HepG2 (cell line): ENCODE measurements at regions not wholly inside any gene's neighbourhood (a gene's known extent, or its start where the extent isn't known, plus 50 kb on each side); places are given as distances from the start of the nearest gene placed in this dataset.

Experiments
- ATAC-seq: fragments of 200-7000 bp; cut with Tn5 transposase; 3 replicates; pipeline ENCODE4 v1.9.1; 2020; ENCODE audit warnings: mild to moderate bottlenecking, moderate library complexity
- BruUV-seq: library from RNA; stranded (reverse); fragments of 400-500 nt; replicated peaks from 2 replicates; lab custom pipeline; 2021; lab: Mats Ljungman, UMichigan
- CTCF ChIA-PET: fragments of 300-600 bp; formaldehyde crosslinking; extraction: SDS; loops from one replicate; lab custom pipeline; 2021; ENCODE audit warnings: low total read pairs, inconsistent platforms, low intra/inter-chr PET ratio; lab: Yijun Ruan, JAX
- POLR2A ChIA-PET: fragments of 350-600 bp; sonication (Branson Sonifier 250); formaldehyde crosslinking; loops from one replicate; lab custom pipeline; 2020; ENCODE audit warnings: antibody characterized with exemption, inconsistent platforms; lab: Yijun Ruan, JAX
- DNase-seq: peaks from one replicate; pipeline ENCODE4 v3.0.0-alpha.2; 2015; ENCODE audit warnings: low spot score
- FAIRE-seq: peaks from 3 replicates; lab custom pipeline; 2011; peaks lifted over from hg19 to GRCh38; lab: Jason Lieb, UNC
- H2AFZ ChIP-seq: one replicate; pipeline ENCODE4 v1.6.1; 2011; ENCODE audit warnings: low read length, inconsistent platforms
- H3K27ac ChIP-seq: fragments of 300-600 bp; 3 replicates; pipeline ENCODE4 v1.8.0; 2011; ENCODE audit warnings: mixed run types, mild to moderate bottlenecking, mixed read lengths, low read length, inconsistent platforms; ENCODE audit not compliant: insufficient read depth; ENCODE audit errors: extremely low read length
- H3K27me3 ChIP-seq, 2 experiments: fragments of 200-600 bp in 1 of 2; 2 replicates in 1 of 2; 3 replicates in 1 of 2; pipeline versions ENCODE4 v1.6.0 to v1.8.0; 2011; ENCODE audit warnings: low read length in 2 of 2, mild to moderate bottlenecking in 2 of 2, moderate library complexity in 2 of 2, inconsistent platforms in 1 of 2; ENCODE audit not compliant: insufficient read depth in 2 of 2, control insufficient read depth in 1 of 2
- H3K36me3 ChIP-seq, 2 experiments: fragments of 200-600 bp in 1 of 2; replicated peaks in 1 of 2; 2 replicates in 1 of 2; 3 replicates in 1 of 2; pipeline versions ENCODE4 v1.5.1 to v1.8.0; 2011; ENCODE audit warnings: low read length in 2 of 2, inconsistent platforms in 1 of 2; ENCODE audit not compliant: insufficient read depth in 2 of 2, control insufficient read depth in 1 of 2
- H3K4me1 ChIP-seq: 2 replicates; pipeline ENCODE4 v1.5.1; 2012; ENCODE audit warnings: low read length, inconsistent platforms; ENCODE audit not compliant: insufficient read depth
- H3K4me2 ChIP-seq: 2 replicates; pipeline ENCODE4 v1.6.0; 2011; ENCODE audit warnings: low read depth, low read length, inconsistent platforms
- H3K4me3 ChIP-seq, 3 experiments: fragments of 200-600 bp in 1 of 3; sonication (generic), shearing (Covaris generic) in 1 of 3; replicated peaks in 1 of 3; 2 replicates each; pipeline ENCODE4 v1.5.1; 2011 to 2016; ENCODE audit warnings: low read length in 3 of 3, inconsistent platforms in 2 of 3, low read depth in 2 of 3, mild to moderate bottlenecking in 2 of 3, control low read depth in 1 of 3, mixed read lengths in 1 of 3; ENCODE audit not compliant: insufficient read depth in 1 of 3
- H3K79me2 ChIP-seq: one replicate; pipeline ENCODE4 v1.6.1; 2011; ENCODE audit warnings: low read length, inconsistent platforms; ENCODE audit not compliant: insufficient read depth
- H3K9ac ChIP-seq: 2 replicates; pipeline ENCODE4 v1.6.0; 2011; ENCODE audit warnings: mild to moderate bottlenecking, low read depth, low read length, inconsistent platforms; ENCODE audit not compliant: insufficient read depth
- H3K9me3 ChIP-seq: 2 replicates; pipeline ENCODE4 v1.5.1; 2012; ENCODE audit warnings: mild to moderate bottlenecking, low read length
- H4K20me1 ChIP-seq: 2 replicates; pipeline ENCODE4 v1.6.0; 2011; ENCODE audit warnings: inconsistent platforms, mild to moderate bottlenecking, low read length, moderate library complexity; ENCODE audit not compliant: insufficient read depth
- MTA3 ChIP-seq: sonication (generic); formaldehyde crosslinking; IDR thresholded peaks from 2 replicates; pipeline ENCODE4 v1.4.0; 2020; ENCODE audit warnings: missing genetic modification reagents
- NR3C1 ChIP-seq: sonication (generic); formaldehyde crosslinking; IDR thresholded peaks from 2 replicates; pipeline ENCODE4 v1.4.0; 2020; ENCODE audit warnings: missing genetic modification reagents
- RAD51 ChIP-seq: fragments of 450-650 bp; IDR thresholded peaks from 2 replicates; pipeline ENCODE4 v1.6.1; 2016; ENCODE audit warnings: borderline replicate concordance
- YEATS4 ChIP-seq: sonication (generic); formaldehyde crosslinking; IDR thresholded peaks from 2 replicates; pipeline ENCODE4 v1.4.0; 2020; ENCODE audit warnings: missing genetic modification reagents, borderline replicate concordance
- ZBTB8A ChIP-seq: sonication (generic); formaldehyde crosslinking; IDR thresholded peaks from 2 replicates; pipeline ENCODE4 v1.4.0; 2020; ENCODE audit warnings: mild to moderate bottlenecking, low read depth, missing genetic modification reagents, borderline replicate concordance
- ZNF180 ChIP-seq: sonication (generic); formaldehyde crosslinking; IDR thresholded peaks from 2 replicates; pipeline ENCODE4 v1.4.0; 2020; ENCODE audit warnings: low read depth, missing genetic modification reagents, borderline replicate concordance
- ZNF33B ChIP-seq: sonication (generic); formaldehyde crosslinking; IDR thresholded peaks from 2 replicates; pipeline ENCODE4 v1.5.1; 2020; ENCODE audit warnings: mild to moderate bottlenecking, missing genetic modification reagents
- ZNF367 ChIP-seq: sonication (generic); formaldehyde crosslinking; IDR thresholded peaks from 2 replicates; pipeline ENCODE4 v1.4.0; 2020; ENCODE audit warnings: missing genetic modification reagents, borderline replicate concordance
- WGBS: methylation state at CpG from one replicate; pipeline ENCODE4 v1.1.6; 2017; ENCODE audit warnings: low lambda C conversion rate; 5-methylcytosine and 5-hydroxymethylcytosine counted together
- in situ Hi-C: cut with HindIII; loops from 2 replicates; pipeline ENCODE4 v1.10.0; 2017; ENCODE audit warnings: low pct_unique_long_range_greater_than_20kb; ENCODE audit not compliant: extremely low pct_ligation_motif_present
- intact Hi-C: fragments of 100-400 bp; cut with micrococcal nuclease; formaldehyde crosslinking; loops from one replicate; pipeline ENCODE4 v1.10.0; 2022; ENCODE audit not compliant: unreplicated experiment
- TF ChIP-seq, protein P1 (sequence below): sonication (generic); formaldehyde crosslinking; conservative IDR thresholded peaks from 2 replicates; pipeline ENCODE4 v1.4.0; 2020; ENCODE audit warnings: mild to moderate bottlenecking, missing genetic modification reagents, moderate library complexity
- TF ChIP-seq, protein P2 (sequence below): sonication (generic); formaldehyde crosslinking; IDR thresholded peaks from 2 replicates; pipeline ENCODE4 v1.4.0; 2020; ENCODE audit warnings: missing genetic modification reagents, borderline replicate concordance
- TF ChIP-seq, protein P3 (sequence below): IDR thresholded peaks from 2 replicates; pipeline ENCODE4 v1.6.1; 2016; ENCODE audit warnings: missing genetic modification reagents, missing compliant biosample characterization
- TF ChIP-seq, protein P4 (sequence below): sonication (generic); formaldehyde crosslinking; IDR thresholded peaks from 2 replicates; pipeline ENCODE4 v1.5.1; 2020; ENCODE audit warnings: mild to moderate bottlenecking, missing genetic modification reagents, moderate library complexity
- TF ChIP-seq, protein P5 (sequence below): IDR thresholded peaks from 2 replicates; pipeline ENCODE4 v1.6.1; 2016; ENCODE audit warnings: low read depth, control low read depth
- TF ChIP-seq, protein P6 (sequence below): sonication (generic); formaldehyde crosslinking; IDR thresholded peaks from 2 replicates; pipeline ENCODE4 v1.8.1; 2023; ENCODE audit warnings: mild to moderate bottlenecking, missing genetic modification reagents

DNA sequence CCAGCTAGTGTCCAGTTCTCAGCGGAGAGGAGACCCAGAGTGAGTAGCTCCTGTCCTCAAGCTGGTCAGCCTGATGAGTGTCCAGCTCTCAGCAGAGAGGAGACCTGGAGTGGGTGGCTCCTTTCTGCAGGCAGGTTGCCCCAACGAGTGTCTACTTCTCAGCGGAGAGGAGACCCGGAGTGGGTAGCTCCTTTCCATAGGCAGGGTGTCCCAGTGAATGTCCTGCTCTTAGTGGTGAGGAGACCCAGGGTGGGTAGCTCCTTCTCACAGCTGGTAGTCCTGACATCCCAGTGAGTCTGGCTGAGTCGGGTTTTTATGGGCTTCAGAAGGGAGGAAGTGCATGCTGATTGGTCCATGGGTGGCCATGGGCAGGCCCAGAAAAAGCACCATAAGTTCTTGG is 55.7 kb upstream of the NUDT6 start (continued):
- TF ChIP-seq RAD51 (no peak), NR3C1 (CRISPR knock-in tag) (no peak)
- TF ChIP-seq, protein P1, sequence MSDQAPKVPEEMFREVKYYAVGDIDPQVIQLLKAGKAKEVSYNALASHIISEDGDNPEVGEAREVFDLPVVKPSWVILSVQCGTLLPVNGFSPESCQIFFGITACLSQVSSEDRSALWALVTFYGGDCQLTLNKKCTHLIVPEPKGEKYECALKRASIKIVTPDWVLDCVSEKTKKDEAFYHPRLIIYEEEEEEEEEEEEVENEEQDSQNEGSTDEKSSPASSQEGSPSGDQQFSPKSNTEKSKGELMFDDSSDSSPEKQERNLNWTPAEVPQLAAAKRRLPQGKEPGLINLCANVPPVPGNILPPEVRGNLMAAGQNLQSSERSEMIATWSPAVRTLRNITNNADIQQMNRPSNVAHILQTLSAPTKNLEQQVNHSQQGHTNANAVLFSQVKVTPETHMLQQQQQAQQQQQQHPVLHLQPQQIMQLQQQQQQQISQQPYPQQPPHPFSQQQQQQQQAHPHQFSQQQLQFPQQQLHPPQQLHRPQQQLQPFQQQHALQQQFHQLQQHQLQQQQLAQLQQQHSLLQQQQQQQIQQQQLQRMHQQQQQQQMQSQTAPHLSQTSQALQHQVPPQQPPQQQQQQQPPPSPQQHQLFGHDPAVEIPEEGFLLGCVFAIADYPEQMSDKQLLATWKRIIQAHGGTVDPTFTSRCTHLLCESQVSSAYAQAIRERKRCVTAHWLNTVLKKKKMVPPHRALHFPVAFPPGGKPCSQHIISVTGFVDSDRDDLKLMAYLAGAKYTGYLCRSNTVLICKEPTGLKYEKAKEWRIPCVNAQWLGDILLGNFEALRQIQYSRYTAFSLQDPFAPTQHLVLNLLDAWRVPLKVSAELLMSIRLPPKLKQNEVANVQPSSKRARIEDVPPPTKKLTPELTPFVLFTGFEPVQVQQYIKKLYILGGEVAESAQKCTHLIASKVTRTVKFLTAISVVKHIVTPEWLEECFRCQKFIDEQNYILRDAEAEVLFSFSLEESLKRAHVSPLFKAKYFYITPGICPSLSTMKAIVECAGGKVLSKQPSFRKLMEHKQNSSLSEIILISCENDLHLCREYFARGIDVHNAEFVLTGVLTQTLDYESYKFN (CRISPR knock-in tag): no peak
- TF ChIP-seq, protein P2, sequence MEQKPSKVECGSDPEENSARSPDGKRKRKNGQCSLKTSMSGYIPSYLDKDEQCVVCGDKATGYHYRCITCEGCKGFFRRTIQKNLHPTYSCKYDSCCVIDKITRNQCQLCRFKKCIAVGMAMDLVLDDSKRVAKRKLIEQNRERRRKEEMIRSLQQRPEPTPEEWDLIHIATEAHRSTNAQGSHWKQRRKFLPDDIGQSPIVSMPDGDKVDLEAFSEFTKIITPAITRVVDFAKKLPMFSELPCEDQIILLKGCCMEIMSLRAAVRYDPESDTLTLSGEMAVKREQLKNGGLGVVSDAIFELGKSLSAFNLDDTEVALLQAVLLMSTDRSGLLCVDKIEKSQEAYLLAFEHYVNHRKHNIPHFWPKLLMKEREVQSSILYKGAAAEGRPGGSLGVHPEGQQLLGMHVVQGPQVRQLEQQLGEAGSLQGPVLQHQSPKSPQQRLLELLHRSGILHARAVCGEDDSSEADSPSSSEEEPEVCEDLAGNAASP (CRISPR knock-in tag): no peak

DNA sequence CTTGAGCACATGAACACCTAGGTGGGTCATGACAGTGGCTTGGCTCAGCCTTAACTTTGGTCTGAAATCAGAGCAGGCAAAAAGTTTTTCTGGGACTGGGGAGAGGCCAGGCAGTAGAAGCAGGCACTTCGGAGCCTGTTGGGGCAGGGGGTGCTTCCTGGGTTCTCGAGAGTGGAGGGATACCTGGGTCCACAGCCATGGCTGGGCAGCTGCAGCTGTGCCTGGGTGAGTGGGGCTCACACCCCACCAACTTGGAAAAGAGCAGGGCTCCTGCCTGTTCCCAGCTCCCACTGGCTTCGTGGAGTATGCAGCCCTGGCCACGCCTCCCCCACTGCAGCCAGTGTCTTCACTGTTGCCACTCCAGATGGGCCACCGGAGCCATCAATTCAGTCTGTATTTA is 56.4 kb upstream of the NUDT6 start:
- 96% methylated on average over 4 of the region's 5 CpGs for WGBS
- H3K9ac ChIP-seq: no peak overlapping the region
- no peaks in the 10 kb centered on the region for H4K20me1 ChIP-seq
- CTCF ChIA-PET: no interaction called here
- ATAC-seq (no peak), FAIRE-seq (no peak), DNase-seq (no peak)
- POLR2A ChIA-PET: no interaction called here
- H3K27ac ChIP-seq: no peak overlapping the region
- H3K9me3 ChIP-seq: peaks cover 15% of the 10 kb centered on the region
- no peak overlapping the region for H3K4me3 ChIP-seq
- H3K4me2 ChIP-seq: no peak overlapping the region
- in situ Hi-C loops (no loop called here), intact Hi-C loops (no loop called here)
- BruUV-seq: no TSS peak
- no peaks in the 10 kb centered on the region for H3K27me3 ChIP-seq
- H3K4me1 ChIP-seq: peaks cover 40% of the 10 kb centered on the region
- H2AFZ ChIP-seq: no peak overlapping the region
- H3K79me2 ChIP-seq: no peaks in the 10 kb centered on the region
- peaks cover 7 to 34% of the 10 kb centered on the region in 2 experiments; a peak in 4 of 5 replicates for H3K36me3 ChIP-seq
- TF ChIP-seq MTA3 (CRISPR knock-in tag) (no peak), ZBTB8A (CRISPR knock-in tag) (no peak), YEATS4 (no peak), ZNF367 (CRISPR knock-in tag) (no peak), ZNF180 (CRISPR knock-in tag) (no peak), ZNF33B (no peak)
- TF ChIP-seq, protein P3, sequence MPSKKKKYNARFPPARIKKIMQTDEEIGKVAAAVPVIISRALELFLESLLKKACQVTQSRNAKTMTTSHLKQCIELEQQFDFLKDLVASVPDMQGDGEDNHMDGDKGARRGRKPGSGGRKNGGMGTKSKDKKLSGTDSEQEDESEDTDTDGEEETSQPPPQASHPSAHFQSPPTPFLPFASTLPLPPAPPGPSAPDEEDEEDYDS (CRISPR knock-in tag): no peak
- TF ChIP-seq, protein P4, sequence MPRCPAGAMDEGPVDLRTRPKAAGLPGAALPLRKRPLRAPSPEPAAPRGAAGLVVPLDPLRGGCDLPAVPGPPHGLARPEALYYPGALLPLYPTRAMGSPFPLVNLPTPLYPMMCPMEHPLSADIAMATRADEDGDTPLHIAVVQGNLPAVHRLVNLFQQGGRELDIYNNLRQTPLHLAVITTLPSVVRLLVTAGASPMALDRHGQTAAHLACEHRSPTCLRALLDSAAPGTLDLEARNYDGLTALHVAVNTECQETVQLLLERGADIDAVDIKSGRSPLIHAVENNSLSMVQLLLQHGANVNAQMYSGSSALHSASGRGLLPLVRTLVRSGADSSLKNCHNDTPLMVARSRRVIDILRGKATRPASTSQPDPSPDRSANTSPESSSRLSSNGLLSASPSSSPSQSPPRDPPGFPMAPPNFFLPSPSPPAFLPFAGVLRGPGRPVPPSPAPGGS (CRISPR knock-in tag): no peak
- TF ChIP-seq, protein P5, sequence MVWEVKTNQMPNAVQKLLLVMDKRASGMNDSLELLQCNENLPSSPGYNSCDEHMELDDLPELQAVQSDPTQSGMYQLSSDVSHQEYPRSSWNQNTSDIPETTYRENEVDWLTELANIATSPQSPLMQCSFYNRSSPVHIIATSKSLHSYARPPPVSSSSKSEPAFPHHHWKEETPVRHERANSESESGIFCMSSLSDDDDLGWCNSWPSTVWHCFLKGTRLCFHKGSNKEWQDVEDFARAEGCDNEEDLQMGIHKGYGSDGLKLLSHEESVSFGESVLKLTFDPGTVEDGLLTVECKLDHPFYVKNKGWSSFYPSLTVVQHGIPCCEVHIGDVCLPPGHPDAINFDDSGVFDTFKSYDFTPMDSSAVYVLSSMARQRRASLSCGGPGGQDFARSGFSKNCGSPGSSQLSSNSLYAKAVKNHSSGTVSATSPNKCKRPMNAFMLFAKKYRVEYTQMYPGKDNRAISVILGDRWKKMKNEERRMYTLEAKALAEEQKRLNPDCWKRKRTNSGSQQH (CRISPR knock-in tag): no peak
- TF ChIP-seq, protein P6, sequence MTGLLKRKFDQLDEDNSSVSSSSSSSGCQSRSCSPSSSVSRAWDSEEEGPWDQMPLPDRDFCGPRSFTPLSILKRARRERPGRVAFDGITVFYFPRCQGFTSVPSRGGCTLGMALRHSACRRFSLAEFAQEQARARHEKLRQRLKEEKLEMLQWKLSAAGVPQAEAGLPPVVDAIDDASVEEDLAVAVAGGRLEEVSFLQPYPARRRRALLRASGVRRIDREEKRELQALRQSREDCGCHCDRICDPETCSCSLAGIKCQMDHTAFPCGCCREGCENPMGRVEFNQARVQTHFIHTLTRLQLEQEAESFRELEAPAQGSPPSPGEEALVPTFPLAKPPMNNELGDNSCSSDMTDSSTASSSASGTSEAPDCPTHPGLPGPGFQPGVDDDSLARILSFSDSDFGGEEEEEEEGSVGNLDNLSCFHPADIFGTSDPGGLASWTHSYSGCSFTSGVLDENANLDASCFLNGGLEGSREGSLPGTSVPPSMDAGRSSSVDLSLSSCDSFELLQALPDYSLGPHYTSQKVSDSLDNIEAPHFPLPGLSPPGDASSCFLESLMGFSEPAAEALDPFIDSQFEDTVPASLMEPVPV: no peak
